Left renal pelvis (tissue), 4 donors: ENCODE measurements at regions not wholly inside any gene's neighbourhood (a gene's known extent, or its start where the extent isn't known, plus 50 kb on each side); places are given as distances from the start of the nearest gene placed in this dataset.

Experiments used
- DNase-seq, 4 donors: peaks; one replicate each; pipeline ENCODE4 v3.0.0-alpha.2; 2013; ENCODE audit warnings: low read depth in 4 of 4, low spot score in 3 of 4

DNA sequence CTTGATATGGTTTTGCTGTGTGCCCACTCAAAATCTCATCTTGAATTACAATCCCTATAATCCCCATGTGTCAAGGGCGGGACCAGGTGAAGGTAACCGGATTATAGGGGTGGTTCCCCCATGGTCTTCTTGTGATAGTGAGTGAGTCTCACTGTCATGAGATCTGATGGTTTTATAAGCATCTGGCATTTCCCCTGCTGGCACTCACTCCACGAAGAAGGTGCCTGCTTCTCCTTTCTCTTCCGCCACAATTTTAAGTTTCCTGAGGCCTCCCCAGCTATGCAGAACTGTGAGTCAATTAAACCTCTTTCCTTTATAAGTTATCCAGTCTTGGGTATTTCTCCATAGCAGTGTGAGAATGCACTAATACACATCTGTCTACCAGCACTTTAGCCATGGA lies 109.5 kb upstream of the SDK1 start:
- no peak for DNase-seq

GRCh38 chr7:3192669-3193068 lies 108.4 kb upstream of the SDK1 start:
- DNase-seq = no peak

DNA sequence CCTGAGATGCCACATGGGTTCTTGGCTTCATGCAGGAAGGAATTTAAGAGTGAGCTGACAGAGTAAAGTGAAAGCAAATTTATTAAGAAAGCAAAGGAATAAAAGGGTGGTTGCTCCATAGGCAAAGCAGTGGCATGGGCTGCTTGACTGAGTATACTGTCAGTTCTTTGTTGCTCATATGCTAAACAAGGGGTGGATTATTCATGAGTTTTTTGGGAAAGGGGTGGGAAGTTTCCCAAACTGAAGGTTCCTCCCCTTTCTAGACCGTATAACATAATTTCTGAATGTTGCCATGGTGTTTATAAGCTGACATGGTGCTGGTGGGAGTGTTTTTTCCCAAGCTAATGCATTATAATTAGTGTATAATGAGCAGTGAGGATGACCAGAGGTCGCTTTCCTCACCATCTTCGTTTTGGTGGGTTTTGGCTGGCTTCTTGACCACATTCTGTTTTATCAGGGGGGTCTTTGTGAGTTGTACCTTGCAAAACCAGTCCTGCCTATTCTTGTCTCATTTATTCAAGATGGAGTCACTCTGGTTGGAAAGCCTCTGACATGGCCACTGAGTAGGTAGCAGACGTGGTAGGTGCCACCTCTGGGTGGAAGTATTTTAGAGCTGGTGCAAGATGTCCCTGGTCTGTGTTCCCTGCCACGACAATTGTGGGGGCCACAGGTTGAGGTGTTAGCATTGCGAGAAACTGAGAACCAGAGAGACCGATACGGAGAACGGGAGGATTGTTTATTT lies 107.5 kb upstream of the SDK1 start:
- DNase-seq = no peak

DNA sequence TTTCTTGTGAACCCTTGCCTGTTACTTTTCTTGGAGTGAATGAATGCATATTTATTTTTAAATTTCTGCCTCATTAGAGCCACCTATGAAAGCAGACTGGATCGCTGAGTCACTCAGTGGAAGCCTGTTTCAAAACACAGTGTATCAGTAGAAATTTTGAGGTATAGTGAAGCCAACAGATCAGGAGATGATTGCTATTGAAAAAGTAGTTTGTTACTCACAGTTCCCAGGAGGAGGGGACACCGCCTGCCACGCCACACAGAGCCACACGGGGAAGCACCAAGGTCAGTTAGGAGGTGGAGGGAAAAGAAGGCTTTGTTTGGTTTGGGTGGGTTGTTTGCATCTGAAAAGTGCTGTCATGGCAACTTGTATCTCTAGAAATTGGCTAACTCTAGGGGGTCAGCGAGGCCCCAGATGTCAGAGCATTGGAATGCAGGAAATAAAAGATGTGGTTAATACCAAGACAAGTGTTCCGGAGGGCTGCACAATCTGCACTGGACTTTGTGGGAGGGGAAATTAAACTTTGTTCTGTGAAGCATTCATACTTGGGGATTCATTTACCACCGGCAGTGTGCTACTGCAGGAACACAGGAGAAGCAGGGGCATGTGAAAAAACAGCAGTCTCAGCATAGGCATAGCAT lies 106.4 kb upstream of the SDK1 start:
- DNase-seq = no peak

- DNase-seq = no peak
These were observed 105.9 kb upstream of the SDK1 start for GRCh38 chr7:3195160-3195559.

- no peak for DNase-seq
These were observed 104.2 kb upstream of the SDK1 start for GRCh38 chr7:3196629-3197400.

- no peak for DNase-seq
These were observed 103.4 kb upstream of the SDK1 start for GRCh38 chr7:3197567-3198213.

- no peak for DNase-seq
These were observed 102.7 kb upstream of the SDK1 start for GRCh38 chr7:3198316-3198715.

DNA sequence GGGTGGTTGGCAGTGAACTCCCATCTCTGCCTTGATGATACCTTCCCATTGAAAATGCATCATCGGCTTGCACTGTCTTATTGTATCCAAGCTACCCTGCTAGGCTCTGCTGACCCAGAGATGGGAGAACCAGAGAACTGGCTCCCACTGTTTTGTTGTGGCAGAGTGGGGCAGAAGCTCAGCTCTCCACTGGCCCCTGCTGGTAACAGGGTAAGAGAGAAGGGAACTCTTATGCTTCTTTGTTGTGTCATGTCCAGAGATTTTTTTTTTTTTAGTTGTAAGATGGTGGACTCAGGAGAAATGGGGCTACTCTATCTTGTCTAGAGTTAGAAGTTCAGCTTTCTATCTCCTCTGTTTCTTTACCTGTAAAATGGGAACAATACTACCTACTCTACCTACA lies 100.5 kb upstream of the SDK1 start:
- no peak for DNase-seq

- DNase-seq = no peak
These were observed 99.7 kb upstream of the SDK1 start for GRCh38 chr7:3201306-3201705.

- DNase-seq = no peak
These were observed 98.9 kb upstream of the SDK1 start for GRCh38 chr7:3201937-3202710.

GRCh38 chr7:3204526-3204925 lies 96.5 kb upstream of the SDK1 start:
- DNase-seq = no peak

DNA sequence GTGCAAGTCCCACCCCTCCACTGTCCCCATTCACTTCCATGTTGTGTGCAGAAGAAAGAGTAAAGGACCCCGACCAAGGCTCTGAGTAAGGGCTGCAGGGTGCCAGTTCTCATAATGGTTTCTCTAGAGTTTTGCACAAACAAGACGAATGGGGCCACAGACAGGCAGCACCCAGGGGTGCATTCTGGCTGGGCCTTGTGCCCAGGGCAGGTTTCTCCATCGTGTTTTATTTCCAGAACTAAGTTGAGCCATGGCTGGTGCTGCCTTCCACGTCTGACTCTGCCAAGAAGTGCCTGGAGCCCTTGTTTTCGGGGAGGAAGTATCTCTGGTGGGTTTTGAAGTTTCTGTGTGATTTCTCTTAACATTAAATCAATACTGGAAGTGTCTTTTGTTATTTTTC lies 95.0 kb upstream of the SDK1 start:
- no peak for DNase-seq

DNA sequence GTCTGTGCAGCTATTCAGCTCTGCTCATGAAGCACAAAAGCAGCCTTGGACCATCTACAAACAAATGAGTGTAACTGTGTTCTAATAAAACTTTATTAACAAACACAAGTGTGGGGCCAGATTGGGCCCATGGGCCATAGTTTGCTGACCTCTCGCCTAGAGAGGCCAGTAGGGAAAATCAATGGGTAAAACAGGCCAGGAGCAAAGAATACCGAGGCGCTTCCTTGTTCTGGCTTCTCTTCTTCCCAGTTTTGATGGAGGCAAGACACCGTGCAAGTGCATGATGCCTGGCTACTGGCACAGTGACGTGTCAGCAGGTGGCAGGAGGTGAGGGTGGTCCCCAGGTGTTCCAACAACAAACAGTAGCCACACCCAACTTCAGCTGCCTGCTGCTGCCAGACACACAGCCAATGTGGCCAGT lies 94.3 kb upstream of the SDK1 start:
- DNase-seq = no peak

DNA sequence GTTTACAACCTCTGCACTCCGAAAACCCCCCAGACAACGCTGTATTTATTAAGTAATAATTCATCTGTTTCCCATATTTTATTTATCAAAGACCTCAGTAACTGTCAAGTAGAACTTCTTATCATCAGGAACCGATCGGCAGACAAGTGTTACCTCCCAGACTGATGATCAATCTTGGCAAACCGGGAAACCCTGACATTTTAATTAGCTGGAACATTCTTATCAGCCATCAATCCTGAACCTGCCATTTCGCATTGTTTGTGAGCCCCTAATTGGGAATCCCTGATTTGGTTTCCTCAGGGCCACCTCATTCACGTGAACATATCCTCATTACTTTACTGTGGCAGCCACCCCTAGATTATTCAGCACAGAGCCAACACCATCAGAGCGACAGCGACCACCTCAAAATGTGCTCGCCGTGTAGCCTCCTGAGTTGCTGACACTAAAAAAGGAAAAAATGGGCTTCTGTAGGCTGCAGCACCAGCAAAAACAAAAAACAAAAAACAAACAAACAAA lies 93.6 kb upstream of the SDK1 start:
- no peak for DNase-seq

GRCh38 chr7:3210531-3210930 lies 90.5 kb upstream of the SDK1 start:
- no peak for DNase-seq

DNA sequence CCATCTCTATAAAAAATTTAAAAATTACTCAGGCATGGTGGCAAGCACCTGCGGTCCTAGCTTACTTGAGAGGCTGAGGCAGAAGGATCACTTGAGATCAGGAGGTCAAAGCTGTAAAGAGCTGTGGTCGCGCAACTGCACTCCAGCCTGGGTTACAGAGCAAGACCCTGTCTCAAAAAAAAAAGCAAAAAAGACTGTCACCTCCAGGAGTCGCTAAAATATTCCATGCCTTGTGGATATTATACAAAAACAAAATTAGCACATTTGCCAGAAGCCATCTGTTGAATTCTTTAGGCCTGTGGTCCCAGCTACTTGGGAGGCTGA lies 87.0 kb upstream of the SDK1 start:
- no peak for DNase-seq

GRCh38 chr7:3215624-3216585 lies 85.1 kb upstream of the SDK1 start:
- peak in 2 of 4 donors; percentile 43 to 60 for DNase-seq

DNA sequence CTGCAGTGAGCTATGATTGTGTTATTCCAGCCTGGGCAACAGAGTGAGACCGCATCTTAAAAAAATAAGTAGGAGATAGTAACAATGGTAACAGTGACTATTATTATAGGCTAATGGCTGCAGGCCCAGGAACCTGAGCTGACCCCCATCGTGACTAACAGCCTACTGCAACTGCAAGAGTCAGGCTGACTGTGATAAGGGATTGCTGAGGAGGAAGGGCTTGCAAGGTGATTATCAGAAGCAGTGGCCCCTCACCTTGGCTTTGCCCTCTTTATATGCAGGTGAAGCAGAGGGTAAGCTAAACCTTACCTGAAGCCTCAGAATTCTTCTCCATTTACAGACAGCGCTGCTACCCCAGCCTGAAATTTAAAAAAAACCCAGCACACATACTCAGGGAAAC lies 83.9 kb upstream of the SDK1 start:
- no peak for DNase-seq
